GM19467 (cell line): ENCODE measurements at regions not wholly inside any gene's neighbourhood (a gene's known extent, or its start where the extent isn't known, plus 50 kb on each side); places are given as distances from the start of the nearest gene placed in this dataset.

Source experiments
- ATAC-seq: cut with Tn5 transposase; IDR thresholded peaks from one replicate; pipeline ENCODE4 v1.9.1; 2021; ENCODE audit warnings: mild to moderate bottlenecking, moderate library complexity; ENCODE audit not compliant: unreplicated experiment

DNA sequence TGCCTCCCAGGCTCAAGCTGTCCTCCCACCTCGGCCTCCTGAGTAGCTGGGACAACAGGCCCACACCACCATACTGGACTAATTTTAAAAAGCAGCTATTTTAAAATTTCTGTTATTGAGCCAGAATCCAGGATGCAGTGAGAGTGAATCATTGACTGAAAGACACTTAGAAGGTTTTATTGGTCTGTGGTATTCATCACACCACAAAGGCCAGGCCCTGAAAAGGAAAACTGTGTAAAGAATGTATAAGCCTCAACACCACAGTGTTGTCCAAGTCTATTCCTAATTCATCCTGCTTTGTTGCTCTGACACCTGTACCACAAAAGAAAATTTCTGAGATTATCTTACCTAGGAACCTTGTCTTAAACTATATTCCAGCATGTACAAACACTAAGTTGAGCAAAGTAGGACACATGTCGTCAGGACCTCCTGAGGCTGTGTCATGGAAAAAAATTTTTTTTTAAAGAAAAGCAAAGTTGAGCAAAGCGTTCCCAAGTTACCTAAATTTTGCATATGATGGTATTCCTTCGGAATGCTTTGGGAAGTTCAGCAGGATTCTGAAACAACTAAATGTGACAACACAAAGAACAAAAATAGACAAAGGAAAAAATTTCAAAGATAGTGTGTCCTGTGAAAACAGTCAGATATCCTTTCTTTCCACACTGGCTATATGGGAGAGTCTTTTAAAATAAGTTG, 129.6 kb upstream of the MKLN1 start:
- no peak for ATAC-seq

- ATAC-seq = no peak
These were observed 125.2 kb upstream of the MKLN1 start for GRCh38 chr7:131202451-131202850.

- ATAC-seq = no peak
These were observed 124.2 kb upstream of the MKLN1 start for GRCh38 chr7:131203291-131203976.

DNA sequence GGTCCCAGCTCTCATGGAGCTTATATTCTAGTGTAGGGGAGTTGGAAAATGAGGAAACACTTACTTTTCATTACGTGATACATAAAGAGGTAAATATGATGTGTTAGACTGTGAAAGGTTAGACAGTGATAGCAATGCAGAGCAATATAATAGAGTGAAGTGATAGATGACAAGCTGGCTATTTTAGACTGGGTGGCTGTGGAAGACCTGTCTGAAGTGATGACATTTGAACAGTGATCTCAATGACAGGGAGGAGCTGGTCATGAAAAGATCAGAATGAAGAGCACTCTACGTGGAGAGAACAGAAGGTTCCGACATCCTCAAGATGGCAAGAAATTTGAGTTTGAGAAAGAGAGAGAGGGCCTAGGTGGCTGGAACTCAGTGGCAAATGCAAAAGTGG, 118.9 kb upstream of the MKLN1 start:
- no peak for ATAC-seq

DNA sequence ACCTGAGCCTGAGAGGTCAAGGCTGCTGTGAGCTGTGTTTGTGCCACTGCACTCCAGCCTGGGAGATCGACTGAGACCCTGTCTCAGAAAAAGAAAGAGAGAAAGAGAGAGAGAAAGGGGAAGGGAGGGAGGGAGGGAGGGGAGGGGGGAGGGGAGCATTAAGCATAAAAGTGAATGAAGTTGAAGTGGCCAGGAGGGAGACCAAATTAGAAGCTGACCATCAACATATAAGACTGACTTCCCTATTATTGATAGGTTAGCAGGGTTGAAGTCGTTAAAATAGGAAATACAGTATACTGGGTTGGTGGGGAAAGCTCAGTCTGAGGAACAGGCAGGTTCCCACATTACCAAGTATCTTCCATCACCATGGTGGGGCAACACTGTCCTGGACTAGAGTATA, 117.1 kb upstream of the MKLN1 start:
- no peak for ATAC-seq

DNA sequence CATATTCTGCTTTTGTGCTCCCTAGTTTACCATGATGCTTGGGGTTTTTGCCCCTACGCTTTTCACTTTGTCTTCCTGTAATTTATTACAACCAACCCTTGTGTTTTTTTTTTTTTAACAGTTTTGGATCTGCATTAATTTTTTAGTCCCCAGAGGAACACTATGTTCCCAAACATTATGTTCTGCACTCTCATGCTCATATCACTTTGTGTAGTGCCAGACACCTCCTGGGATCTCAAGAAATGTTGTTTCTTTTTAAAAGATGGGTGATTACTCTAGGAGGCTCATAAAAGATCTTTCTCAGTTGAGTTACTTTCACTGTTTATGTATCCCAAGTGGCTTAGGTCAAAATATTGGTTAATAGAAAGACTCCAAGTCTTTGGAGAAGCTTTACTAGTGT, 116.2 kb upstream of the MKLN1 start:
- no peak for ATAC-seq

- no peak for ATAC-seq
These were observed 115.6 kb upstream of the MKLN1 start for GRCh38 chr7:131212114-131212513.

- ATAC-seq = no peak
These were observed 108.9 kb upstream of the MKLN1 start for GRCh38 chr7:131218727-131219128.

GRCh38 chr7:131219312-131220041, 108.2 kb upstream of the MKLN1 start:
- no peak for ATAC-seq

GRCh38 chr7:131221061-131221460, 106.6 kb upstream of the MKLN1 start:
- ATAC-seq = no peak

GRCh38 chr7:131222171-131222570, 105.5 kb upstream of the MKLN1 start:
- no peak for ATAC-seq

DNA sequence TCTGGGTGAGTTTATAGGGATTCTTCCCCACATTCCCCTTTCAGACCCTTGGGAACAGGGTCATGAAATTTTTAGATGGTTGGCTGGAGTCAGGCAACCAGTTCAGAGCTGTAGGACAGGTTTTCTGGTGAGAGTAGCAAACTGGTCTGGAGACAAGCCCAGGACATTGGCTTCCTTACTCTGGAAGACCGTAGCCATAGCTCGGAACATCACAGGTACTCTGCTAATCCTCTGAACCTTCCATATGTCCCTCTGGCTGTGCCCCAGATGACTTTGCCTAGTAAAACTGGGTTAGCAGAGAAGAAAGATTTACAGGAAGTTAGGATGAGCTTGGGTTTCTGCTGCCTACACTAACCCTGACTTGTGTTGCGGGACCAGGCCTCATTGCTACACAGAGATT, 104.5 kb upstream of the MKLN1 start:
- ATAC-seq = no peak

DNA sequence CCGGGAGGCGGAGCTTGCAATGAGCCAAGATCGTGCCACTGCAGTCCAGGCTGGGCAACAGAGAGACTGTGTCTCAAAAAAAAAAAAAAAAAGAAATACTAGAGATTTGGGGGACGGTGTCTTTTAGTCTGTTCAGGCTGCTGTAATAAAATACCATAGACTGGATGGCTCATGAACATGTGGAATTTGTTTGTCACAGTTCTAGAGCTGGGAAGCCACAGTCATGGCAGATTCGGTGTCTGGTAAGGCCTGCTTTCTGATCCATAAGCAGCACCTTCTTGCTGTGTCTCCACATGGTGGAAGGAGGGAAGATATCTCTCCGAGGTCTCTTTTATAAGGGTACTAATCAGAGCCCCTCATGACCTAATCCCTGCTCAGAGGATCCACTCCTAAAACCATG, 102.7 kb upstream of the MKLN1 start:
- no peak for ATAC-seq

DNA sequence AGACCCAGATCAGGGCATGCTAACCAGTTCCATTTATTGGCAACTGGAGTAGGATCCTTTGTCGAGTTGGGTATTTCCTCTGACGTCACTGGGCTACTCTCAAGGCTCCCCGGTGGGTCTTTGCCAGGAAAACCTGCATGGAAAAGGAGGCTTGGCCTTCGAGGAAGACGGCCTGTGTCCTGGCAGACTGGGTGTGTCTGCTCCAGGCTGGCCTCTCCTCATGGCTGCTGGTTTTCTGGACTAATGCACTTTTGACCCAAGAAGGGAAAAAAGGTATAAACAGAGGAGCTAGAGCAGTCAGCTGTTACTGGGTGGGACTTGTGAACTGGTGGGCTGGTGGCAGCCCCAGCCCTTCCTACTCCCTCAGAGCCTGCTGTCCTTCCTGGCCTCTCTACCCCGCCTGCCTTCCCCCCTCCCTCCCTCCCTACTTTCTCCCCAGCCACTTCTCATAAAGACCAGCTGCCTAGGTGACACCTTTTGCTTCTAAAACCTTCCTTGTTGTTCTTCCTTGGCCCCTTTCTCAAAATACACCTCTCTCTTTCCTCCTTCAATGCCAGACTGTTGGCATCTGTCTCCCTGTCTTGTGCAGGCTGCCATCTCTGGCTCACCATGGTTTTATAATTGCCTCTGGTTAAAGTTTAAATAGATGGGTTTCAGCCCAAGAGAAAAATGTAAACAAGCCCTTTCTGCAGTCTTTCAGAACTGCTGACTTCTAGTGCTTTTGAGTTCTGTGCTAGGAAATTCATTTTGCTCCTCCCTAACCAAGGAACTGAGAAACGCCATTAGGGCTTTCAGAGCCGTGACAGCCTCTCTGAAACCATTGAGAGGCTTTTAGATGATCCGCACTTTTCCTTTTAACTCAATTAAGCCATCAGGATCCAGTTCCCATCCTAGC, 101.8 kb upstream of the MKLN1 start:
- no peak for ATAC-seq

DNA sequence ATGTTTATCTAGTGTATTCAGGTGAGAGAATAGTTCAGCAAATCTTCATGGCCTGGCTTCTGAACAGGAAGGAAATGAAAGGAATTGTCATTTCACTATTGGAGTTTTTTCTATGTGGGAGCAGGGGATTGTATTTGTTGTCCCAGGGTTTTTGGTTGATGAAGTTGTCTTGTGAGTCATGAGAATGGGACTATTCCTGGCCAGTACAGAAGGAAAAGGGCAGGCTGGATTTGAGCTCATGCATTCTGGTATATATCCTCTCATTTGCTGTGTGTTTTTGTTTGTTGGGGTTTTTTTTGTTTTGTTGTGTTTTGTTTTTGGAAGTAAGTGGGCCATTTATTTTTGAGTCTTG, 101.2 kb upstream of the MKLN1 start:
- ATAC-seq = no peak

- peak; percentile 81 for ATAC-seq
These were observed 96.1 kb upstream of the MKLN1 start for GRCh38 chr7:131231381-131232220.

GRCh38 chr7:131232768-131233167, 94.9 kb upstream of the MKLN1 start:
- no peak for ATAC-seq

GRCh38 chr7:131233193-131233592, 94.5 kb upstream of the MKLN1 start:
- ATAC-seq = no peak

- ATAC-seq = no peak
These were observed 92.8 kb upstream of the MKLN1 start for GRCh38 chr7:131234719-131235488.
